Erythroblast (primary cell): ENCODE measurements at regions not wholly inside any gene's neighbourhood (a gene's known extent, or its start where the extent isn't known, plus 50 kb on each side); places are given as distances from the start of the nearest gene placed in this dataset.
"Not testable (repeated sequence)": the region's sequence is repeated elsewhere in the genome, so short reads cannot be mapped to it uniquely, and the experiment has no call there.

ENCODE experiments used
- DNase-seq, 2 experiments: peaks; one replicate each; lab custom pipeline; 2025; lab: John Stamatoyannopoulos, UW
- GATA1 ChIP-seq: IDR thresholded peaks from 2 replicates; pipeline ENCODE4 v1.6.1; 2011; ENCODE audit warnings: low read depth, mild to moderate bottlenecking, control low read depth, low read length, moderate library complexity
- POLR2A ChIP-seq: IDR thresholded peaks from 2 replicates; pipeline ENCODE4 v1.6.1; 2011; ENCODE audit warnings: mild to moderate bottlenecking, low read length

GRCh38 chr13:58704953-58705352 lies 1073.4 kb downstream of the PCDH17 start:
- no peak for DNase-seq
- TF ChIP-seq POLR2A (no peak), GATA1 (no peak)

GRCh38 chr13:58706421-58706820 lies 1074.9 kb downstream of the PCDH17 start:
- TF ChIP-seq GATA1 (no peak), POLR2A (no peak)
- DNase-seq, result no peak

- no peak for TF ChIP-seq GATA1
- TF ChIP-seq POLR2A, result no peak
- DNase-seq, result no peak
Observed at GRCh38 chr13:58712191-58712590, 1080.6 kb downstream of the PCDH17 start.

- DNase-seq, result not testable (repeated sequence)
Observed at GRCh38 chr13:58714016-58714415, 1082.5 kb downstream of the PCDH17 start.

GRCh38 chr13:58721273-58721672 lies 1089.7 kb downstream of the PCDH17 start:
- no peak for DNase-seq
- TF ChIP-seq GATA1 (no peak), POLR2A (no peak)

GRCh38 chr13:58728126-58728525 lies 1096.6 kb downstream of the PCDH17 start:
- TF ChIP-seq POLR2A, result no peak
- no peak for TF ChIP-seq GATA1
- DNase-seq, result no peak

- no peak for TF ChIP-seq GATA1
- TF ChIP-seq POLR2A, result no peak
- DNase-seq, result no peak
Observed at GRCh38 chr13:58729361-58729760, 1097.8 kb downstream of the PCDH17 start.

GRCh38 chr13:58744686-58745085 lies 1113.1 kb downstream of the PCDH17 start:
- TF ChIP-seq POLR2A, result no peak
- TF ChIP-seq GATA1, result no peak
- DNase-seq, result no peak

- TF ChIP-seq POLR2A (no peak), GATA1 (no peak)
Observed at GRCh38 chr13:58767566-58767965, 1136.0 kb downstream of the PCDH17 start.

GRCh38 chr13:58773280-58773859 lies 1141.8 kb downstream of the PCDH17 start:
- no peak for DNase-seq
- TF ChIP-seq POLR2A (no peak), GATA1 (no peak)

More at GRCh38 chr13:58767566-58767965, 1136.0 kb downstream of the PCDH17 start:
- no peak for DNase-seq

GRCh38 chr13:58782736-58783135 lies 1151.2 kb downstream of the PCDH17 start:
- TF ChIP-seq GATA1 (no peak), POLR2A (no peak)
- no peak for DNase-seq

GRCh38 chr13:58792854-58793253 lies 1161.3 kb downstream of the PCDH17 start:
- TF ChIP-seq POLR2A (no peak), GATA1 (no peak)

GRCh38 chr13:58795715-58796114 lies 1164.2 kb downstream of the PCDH17 start:
- no peak for DNase-seq
- TF ChIP-seq POLR2A, result no peak

More at GRCh38 chr13:58792854-58793253, 1161.3 kb downstream of the PCDH17 start:
- no peak for DNase-seq

GRCh38 chr13:58804832-58805231 lies 1173.3 kb downstream of the PCDH17 start:
- DNase-seq, result no peak
- TF ChIP-seq POLR2A (no peak), GATA1 (no peak)

GRCh38 chr13:58806401-58806800 lies 1174.9 kb downstream of the PCDH17 start:
- TF ChIP-seq POLR2A, result no peak
- TF ChIP-seq GATA1, result no peak
- no peak for DNase-seq

- TF ChIP-seq GATA1 (no peak), POLR2A (no peak)
- DNase-seq, result no peak
Observed at GRCh38 chr13:58823701-58824100, 1192.2 kb downstream of the PCDH17 start.
